HG03378 (cell line): ENCODE measurements at regions not wholly inside any gene's neighbourhood (a gene's known extent, or its start where the extent isn't known, plus 50 kb on each side); places are given as distances from the start of the nearest gene placed in this dataset.
"Not testable (repeated sequence)": the region's sequence is repeated elsewhere in the genome, so short reads cannot be mapped to it uniquely, and the experiment has no call there.

Experiments
- ATAC-seq: cut with Tn5 transposase; IDR thresholded peaks from one replicate; pipeline ENCODE4 v1.9.1; 2021; ENCODE audit warnings: mild to moderate bottlenecking, moderate library complexity; ENCODE audit not compliant: unreplicated experiment

- not testable (repeated sequence) for ATAC-seq
Observed at GRCh38 chr22:22774762-22775161, 112.9 kb upstream of the IGLL5 start.

DNA sequence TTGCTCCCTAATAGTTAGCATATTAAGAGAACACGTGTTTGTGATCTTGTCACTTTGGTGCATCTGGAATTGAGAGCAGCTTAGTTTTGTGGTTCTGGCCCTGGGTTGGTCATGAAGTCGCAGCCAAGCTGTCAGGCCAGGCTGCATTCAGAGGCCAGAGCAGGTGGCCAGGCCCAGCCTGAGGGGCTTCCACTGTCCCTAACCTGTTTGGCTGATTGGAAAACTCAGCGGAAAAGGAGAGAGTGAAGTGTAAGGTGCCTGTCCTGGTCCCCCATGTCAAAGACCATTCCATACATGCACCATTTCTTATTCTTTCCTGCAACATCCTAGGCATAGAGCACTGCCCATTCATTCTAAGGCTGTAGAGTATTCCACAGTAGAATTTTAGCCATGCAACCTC, 111.5 kb upstream of the IGLL5 start:
- no peak for ATAC-seq

- ATAC-seq: no peak
Observed at GRCh38 chr22:22779213-22779612, 108.4 kb upstream of the IGLL5 start.

DNA sequence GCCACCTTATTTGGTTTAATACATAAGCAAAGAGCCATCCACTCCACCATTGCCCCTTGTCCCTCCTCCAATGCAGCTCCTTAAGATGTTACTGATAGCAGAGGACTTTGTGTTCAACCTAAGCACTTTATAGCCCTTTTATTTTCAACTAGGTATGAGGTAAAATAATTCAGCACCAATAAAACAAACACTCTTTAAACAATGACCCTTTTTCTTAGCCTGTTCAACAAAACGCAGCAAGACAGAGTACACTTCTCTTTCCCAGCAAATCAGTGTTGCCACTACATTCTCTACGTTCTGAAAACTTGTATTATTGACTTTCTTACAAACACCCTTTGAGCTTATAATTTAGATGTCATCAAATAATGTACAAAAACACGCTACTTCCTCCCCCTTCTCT, 104.0 kb upstream of the IGLL5 start:
- ATAC-seq: no peak

- no peak for ATAC-seq
Observed at GRCh38 chr22:22784249-22785039, 103.2 kb upstream of the IGLL5 start.

- ATAC-seq: no peak
Observed at GRCh38 chr22:22785316-22786065, 102.1 kb upstream of the IGLL5 start.

DNA sequence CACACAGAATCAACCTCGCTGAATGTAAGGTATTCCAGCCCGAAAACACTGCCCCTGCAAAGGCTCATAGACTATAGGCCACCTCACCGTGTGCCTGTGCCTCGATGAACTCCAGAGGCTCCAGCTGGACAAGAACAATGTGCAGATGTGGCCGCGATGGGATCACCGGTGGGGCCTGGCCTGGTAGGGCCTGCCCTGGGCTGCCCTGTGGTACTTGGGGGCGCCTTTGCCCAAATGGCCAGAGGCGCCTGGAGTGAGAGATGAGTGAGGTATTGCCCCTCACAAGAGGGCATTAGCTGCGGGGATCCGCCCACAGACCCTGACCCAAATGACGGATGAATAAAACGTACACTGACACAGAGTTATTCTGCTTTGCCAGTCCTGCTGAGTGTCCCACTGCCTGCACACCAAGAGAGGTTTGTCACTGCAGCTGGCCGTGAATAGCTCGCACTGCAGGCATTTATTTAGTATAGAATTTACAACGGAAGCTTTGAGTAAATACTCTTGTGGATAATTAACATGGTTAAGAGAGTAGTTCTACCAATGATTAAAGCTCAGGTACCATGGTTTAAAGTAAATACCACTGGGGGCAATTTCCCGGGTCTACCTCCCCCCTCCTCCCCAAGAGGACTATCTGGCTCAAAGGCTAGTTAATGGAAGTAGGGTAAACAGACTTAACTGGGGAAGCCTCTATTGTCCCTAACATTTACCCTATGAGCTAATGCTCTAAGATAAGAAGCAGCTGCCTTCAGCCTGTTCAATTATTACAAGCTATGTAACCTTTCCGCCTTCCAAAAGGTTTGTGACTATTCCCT, 101.1 kb upstream of the IGLL5 start:
- no peak for ATAC-seq

DNA sequence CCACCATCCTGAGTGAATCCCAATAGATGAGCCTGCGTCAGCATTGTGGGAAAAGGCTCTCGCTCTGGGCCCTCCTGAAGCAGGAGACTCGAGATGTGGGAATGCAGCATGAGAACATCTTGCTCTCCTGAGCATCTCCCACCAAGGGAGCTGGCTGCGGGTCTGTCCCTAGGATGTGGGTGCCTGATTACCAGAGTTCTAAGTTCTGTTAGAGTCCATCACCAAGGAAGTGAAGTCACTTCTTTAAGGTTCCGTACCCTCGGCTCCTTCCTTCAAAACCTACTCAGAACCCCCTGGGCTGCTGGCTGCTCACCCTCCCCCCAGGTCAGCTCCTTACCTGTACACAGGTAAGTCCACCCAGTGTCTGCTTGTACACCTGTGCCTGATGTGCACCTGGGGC, 100.5 kb upstream of the IGLL5 start:
- no peak for ATAC-seq

DNA sequence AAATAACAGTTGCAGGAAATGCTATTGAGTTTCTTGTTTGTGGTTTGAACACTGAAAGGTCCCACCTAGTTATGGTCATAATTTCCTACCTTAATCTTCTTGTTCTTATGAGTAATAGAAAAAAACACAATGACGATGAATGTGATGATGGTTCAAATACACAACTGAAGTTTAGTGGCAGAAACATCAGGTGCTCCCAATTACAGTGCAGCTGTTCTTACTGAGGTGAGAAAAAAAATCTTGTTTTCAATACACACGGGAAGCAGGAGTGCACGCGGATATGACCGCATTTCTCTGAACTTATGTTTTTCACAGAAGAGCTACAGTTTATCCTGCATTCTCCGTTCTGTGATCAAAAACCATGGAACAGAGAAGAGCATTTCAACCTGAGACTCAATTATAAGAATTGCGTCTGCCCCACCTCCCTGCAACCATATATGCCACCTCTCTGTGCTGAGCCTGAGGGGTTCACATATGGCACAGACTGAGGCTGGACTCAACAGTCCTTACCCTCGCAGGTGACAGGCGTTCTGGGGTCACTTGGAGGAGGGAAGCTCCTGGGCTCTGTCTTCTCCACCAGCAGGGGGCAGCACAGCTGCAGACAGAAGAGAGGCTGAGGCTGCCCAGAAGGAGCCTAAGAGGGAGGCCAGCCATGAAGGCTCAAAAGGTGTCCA, 99.7 kb upstream of the IGLL5 start:
- no peak for ATAC-seq

GRCh38 chr22:22788460-22789037, 99.1 kb upstream of the IGLL5 start:
- no peak for ATAC-seq

GRCh38 chr22:22789233-22789921, 98.2 kb upstream of the IGLL5 start:
- ATAC-seq: no peak

DNA sequence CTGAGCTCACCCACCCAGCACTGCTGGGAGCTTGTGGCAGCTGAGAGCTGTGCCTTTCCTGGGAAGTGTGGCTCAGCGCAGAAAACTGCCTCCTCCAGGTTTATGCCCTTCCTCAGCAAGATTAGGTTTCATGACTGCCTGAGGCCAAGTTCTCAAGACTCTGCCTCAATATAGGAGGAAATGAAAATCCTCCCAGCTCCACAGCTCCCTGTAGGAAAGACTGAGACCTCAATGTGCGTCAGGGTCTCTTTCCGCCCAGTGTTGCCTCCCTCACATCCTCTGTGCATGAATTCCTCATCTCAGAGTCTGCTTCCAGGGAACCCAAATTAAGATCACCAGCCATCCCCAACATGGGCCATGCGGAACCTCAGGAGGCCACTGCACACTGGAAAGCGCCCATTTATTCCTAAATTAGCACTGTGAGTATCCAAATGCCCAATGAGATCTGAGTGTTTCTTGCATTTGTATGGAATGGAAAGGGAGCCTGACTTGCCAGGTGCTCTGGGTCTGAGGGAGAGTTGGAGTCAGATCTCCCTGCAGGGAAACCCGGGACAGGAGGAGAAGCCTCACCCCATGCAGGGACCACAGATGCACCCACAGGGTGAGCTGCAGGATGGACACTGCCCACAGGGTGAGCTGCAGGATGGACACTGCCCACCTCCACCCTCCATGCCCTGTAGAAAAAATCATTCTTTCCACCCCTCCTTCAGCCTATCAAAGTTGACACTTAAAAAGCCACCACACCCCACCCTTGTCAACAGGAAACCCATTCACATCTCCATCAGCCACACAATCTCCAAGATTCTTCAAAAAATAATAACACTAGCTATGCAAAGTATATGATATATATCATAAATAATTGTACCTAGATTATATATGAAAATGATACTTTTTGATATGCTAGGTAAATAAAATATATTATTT, 97.4 kb upstream of the IGLL5 start:
- ATAC-seq: no peak

DNA sequence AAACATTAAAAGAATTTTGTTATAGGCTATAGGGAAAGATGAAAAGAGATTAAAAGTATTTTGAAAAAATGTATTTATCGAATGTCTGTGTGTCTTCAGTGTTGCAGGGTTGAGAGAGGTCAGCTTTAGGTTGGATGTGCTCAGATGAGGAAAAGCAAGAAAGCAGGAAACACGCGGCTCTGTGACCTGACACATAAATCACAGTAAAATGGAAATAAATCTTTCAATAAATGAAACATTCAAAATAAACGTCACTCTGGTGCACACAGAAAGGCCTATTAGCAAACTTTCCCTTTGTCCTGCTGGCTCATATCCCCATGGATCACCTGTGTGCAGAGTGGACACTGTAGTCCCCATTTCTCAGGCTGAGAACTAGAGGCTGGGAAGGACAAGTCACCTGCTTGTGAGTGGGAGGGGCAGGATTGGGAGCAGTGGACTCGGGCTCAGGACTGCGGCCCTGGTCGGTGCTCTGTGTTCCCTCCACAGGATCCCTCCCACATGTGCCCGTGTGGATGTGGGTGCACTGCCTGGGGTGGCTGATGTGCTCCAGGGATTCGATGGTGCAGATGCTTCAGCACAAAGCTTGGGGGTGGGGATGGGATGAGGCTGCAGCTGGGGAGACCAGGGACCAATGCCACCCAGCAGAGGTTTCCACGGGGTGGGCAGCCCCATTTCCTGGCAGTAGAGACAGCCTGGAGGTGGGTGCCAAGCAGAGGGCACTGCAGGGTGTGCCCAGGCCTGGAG, 96.0 kb upstream of the IGLL5 start:
- ATAC-seq: no peak

GRCh38 chr22:22792205-22792786, 95.3 kb upstream of the IGLL5 start:
- not testable (repeated sequence) for ATAC-seq

DNA sequence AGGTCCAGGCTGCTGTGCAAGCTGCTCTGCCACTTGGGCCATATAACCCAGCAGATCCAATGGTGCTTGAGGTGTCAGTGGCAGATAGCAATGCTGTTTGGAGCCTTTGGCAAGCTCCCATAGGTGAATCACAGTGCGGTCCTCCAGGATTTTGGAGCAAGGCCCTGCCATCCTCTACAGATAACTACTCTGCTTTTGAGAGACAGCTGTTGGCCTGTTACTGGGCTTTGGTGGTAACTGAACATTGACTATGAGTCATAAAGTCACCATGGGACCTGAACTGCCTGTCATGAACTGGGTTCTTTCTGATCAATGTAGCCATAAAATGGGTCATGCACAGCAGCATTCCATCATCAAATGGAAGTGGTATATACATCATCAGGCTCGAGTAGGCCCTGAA, 92.0 kb upstream of the IGLL5 start:
- not testable (repeated sequence) for ATAC-seq

DNA sequence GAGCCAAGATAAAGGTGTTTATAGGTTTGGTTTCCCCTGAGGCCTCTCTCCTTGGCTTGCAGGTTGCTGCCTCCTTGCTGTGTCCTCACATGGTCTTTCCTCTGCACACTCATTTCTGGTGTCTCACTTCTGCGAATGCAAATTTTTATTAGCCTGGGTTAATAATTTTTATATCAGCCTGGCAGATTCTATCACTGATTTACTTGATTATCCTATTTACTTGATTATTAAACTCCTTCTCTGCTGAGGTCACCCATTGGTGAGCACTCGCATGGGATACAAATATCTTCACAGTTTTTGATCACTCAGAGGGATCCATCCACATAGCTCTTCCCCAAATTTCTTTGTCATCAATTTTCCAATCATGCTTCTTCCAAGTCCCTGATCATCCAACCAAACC, 90.9 kb upstream of the IGLL5 start:
- no peak for ATAC-seq

DNA sequence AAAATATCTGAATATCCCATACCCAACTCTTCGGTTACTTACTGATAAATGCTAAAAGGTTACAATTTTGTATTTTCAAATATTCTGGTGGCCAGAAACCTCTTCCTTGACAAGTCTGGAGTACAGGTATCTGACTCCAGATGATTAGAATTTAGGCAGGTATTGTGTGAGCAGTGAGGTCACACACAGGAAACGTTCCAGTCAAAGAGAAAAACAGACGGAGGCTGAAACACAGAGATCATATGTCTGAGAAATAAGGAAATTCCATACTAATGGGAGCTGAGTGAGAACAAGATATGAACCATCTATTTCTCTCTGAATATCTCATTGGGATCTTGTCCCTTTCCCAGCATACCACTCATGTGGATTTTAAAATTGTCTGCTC, 89.4 kb upstream of the IGLL5 start:
- no peak for ATAC-seq

- no peak for ATAC-seq
Observed at GRCh38 chr22:22798716-22799115, 88.9 kb upstream of the IGLL5 start.
